Pancreas (tissue), 10 donors: ENCODE measurements at regions not wholly inside any gene's neighbourhood (a gene's known extent, or its start where the extent isn't known, plus 50 kb on each side); places are given as distances from the start of the nearest gene placed in this dataset.

Source experiments
- ATAC-seq, 4 donors: fragments of 200-7000 bp; cut with Tn5 transposase; one replicate each; pipeline versions ENCODE4 v1.8.0 to v1.9.1; 2020; ENCODE audit warnings: mild to moderate bottlenecking in 4 of 4, moderate library complexity in 4 of 4
- DNase-seq, 6 donors: peaks; one replicate each; pipeline ENCODE4 v3.0.0-alpha.2; 2020
- FAIRE-seq: peaks from 2 replicates; lab custom pipeline; 2012; peaks lifted over from hg19 to GRCh38; lab: Jason Lieb, UNC
- H3K27ac ChIP-seq, 4 donors: fragments of 200-600 bp; sonication (generic); 1 replicate in 3 of 4; 2 replicates in 1 of 4; pipeline versions ENCODE4 v1.5.0 to v1.8.0; 2020
- H3K27me3 ChIP-seq, 4 donors: fragments of 200-600 bp; one replicate each; pipeline ENCODE4 v1.8.0; 2021
- H3K36me3 ChIP-seq, 3 donors: fragments of 200-600 bp; sonication (generic) in 1 of 3; one replicate each; pipeline versions ENCODE4 v1.5.0 to v1.8.0; 2020 to 2021
- H3K4me1 ChIP-seq, 3 donors: fragments of 200-600 bp; one replicate each; pipeline ENCODE4 v1.8.0; 2021
- H3K4me3 ChIP-seq, 4 donors: fragments of 200-600 bp; sonication (generic) in 2 of 4; one replicate each; pipeline versions ENCODE4 v1.5.0 to v1.8.0; 2020 to 2021
- H3K9me3 ChIP-seq, 4 donors: fragments of 200-600 bp; one replicate each; pipeline ENCODE4 v1.8.0; 2021
- WGBS, 2 donors: extraction: QIAGEN DNeasy Blood & Tissue Kit; methylation state at CpG; one replicate each; pipeline ENCODE4 v1.1.7; 2013; 5-methylcytosine and 5-hydroxymethylcytosine counted together
- intact Hi-C, 3 donors: fragments of 100-400 bp; cut with DNase I; formaldehyde crosslinking; loops; one replicate each; pipeline versions ENCODE4 v1.11.1 to v1.14.2; 2022
- TF ChIP-seq, protein P1 (sequence below), 4 donors: fragments of 200-600 bp; sonication (generic) in 3 of 4; IDR thresholded peaks; one replicate each; pipeline versions ENCODE4 v1.5.0 to v1.8.0; 2021; ENCODE audit warnings: antibody characterized with exemption in 4 of 4
- donor health status: healthy with polysubstance abuse.
- donor health status: DM: no; HTN: no; CAD: no; lungs with moderate emphysema.
- donor health status: DM: no; HTN: no; CAD: no.
- donor health status: control.
- donor health status: control.
- donor health status: Bipolar disorder and iron deficiency.
- donor health status: DM: yes; HTN: yes; CAD: no.
- donor health status: DM: no; HTN: no; CAD: no.
- donor health status: DM: no; HTN: no; CAD: no.
- donor health status: DM: yes; HTN: yes; CAD: no.

DNA sequence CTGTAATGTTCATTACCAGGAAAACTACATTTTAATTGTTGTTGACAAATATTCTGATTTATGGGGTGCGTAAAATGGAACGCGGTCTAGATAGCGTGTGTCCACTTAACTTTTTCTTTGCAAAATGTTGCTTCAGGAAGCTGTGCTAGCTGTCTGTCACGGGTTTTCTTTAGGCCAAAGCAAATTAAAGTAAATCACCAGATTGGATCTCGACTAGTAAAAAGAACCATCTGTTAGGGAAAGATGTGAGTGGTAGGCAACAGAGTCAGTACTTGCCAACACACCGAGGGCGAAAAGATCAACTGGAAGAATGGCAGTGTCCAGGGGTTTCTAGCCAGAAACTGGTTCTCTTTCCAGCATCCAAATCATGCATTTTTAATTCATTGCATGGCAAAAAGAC is 404.9 kb upstream of the TMPO start:
- ATAC-seq = no peak
- TF ChIP-seq, protein P1, sequence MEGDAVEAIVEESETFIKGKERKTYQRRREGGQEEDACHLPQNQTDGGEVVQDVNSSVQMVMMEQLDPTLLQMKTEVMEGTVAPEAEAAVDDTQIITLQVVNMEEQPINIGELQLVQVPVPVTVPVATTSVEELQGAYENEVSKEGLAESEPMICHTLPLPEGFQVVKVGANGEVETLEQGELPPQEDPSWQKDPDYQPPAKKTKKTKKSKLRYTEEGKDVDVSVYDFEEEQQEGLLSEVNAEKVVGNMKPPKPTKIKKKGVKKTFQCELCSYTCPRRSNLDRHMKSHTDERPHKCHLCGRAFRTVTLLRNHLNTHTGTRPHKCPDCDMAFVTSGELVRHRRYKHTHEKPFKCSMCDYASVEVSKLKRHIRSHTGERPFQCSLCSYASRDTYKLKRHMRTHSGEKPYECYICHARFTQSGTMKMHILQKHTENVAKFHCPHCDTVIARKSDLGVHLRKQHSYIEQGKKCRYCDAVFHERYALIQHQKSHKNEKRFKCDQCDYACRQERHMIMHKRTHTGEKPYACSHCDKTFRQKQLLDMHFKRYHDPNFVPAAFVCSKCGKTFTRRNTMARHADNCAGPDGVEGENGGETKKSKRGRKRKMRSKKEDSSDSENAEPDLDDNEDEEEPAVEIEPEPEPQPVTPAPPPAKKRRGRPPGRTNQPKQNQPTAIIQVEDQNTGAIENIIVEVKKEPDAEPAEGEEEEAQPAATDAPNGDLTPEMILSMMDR (IDR thresholded peaks at IDR 0.05) = no peak
- Histone ChIP-seq H3K27me3 (no peaks in the 10 kb centered on the region), H3K36me3 (no peaks in the 10 kb centered on the region), H3K4me3 (no peak overlapping the region), H3K4me1 (no peaks in the 10 kb centered on the region), H3K27ac (no peak overlapping the region), H3K9me3 (no peaks in the 10 kb centered on the region)
- intact Hi-C loops = no loop called here
- no peak for DNase-seq
- 77 to 84% methylated on average over 8 of the region's 8 CpGs for WGBS, 2 donors
- no peak for FAIRE-seq

DNA sequence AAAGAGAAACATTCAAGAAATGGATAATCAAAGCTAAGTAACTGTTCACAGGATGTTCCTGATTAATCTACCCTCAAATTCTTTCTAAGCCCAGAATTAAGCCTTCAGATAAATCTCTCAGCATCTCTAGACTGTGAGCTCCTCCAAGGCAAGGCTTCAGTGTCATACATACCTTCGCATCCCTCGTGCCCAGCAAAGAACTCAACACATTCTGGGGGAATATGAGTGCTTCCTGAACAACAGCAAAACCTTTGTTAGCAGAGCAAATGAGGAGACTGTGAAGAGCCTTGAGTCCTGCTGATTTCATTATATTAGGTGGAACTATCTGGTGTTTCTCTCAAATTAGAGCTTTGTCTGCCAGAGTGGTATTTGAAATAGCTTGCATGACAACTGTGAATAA is 401.8 kb upstream of the TMPO start:
- intact Hi-C loops = no loop called here
- Histone ChIP-seq H3K9me3 (no peaks in the 10 kb centered on the region), H3K27me3 (no peaks in the 10 kb centered on the region), H3K4me3 (no peak overlapping the region), H3K36me3 (no peaks in the 10 kb centered on the region), H3K4me1 (no peaks in the 10 kb centered on the region), H3K27ac (no peak overlapping the region)
- FAIRE-seq = no peak
- TF ChIP-seq, protein P1 (IDR thresholded peaks at IDR 0.05) = no peak
- 66 to 81% methylated on average over 2 of the region's 2 CpGs for WGBS, 2 donors
- DNase-seq = no peak
- no peak for ATAC-seq

DNA sequence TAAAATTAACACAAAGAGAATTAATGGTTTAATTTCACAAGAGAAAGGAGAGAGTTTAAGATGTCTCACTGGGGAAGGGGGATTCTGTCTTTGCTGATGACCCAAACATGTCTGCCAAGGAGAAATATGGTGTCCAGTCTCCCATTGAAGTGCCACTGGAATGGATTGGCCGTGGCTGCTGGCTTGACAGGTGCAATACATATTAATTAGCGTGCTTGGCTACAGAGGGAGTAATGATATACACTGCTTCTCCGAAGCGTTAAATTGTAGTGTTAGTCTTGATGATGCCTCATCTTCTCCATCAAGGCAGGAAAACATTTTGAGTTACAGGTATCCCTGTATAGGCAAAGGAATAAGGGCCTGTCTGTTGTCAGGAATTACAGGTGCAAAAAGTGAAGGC is 393.4 kb upstream of the TMPO start:
- ATAC-seq (no peak), FAIRE-seq (no peak), DNase-seq (no peak)
- TF ChIP-seq, protein P1 (IDR thresholded peaks at IDR 0.05) = no peak
- Histone ChIP-seq H3K4me1 (no peaks in the 10 kb centered on the region), H3K36me3 (no peaks in the 10 kb centered on the region), H3K4me3 (no peak overlapping the region), H3K27ac (no peak overlapping the region), H3K27me3 (no peaks in the 10 kb centered on the region), H3K9me3 (no peaks in the 10 kb centered on the region)
- intact Hi-C loops = no loop called here
- WGBS, 2 donors = 74 to 85% methylated on average over 4 of the region's 4 CpGs

DNA sequence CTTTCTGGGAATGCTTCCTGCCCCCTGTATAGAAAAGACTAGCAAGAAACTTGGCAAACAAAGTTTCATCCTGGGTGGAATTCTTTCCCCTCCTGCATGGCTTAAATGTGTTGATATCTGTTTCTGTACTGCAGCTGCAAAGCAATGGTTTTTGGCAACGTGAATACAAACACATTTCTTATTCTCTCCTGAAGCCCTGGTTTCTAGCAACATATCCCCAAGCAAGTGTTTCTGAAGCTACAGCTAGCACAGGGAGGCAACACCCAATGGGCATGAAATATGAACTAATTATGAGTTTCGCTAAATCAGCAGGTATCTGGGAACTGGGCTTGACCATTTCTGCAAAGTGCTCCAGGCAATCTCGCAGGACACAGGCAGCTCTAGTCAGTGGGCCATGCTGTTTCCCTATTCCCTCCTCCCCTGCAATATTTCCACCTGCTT is 392.3 kb upstream of the TMPO start:
- intact Hi-C loops = no loop called here
- Histone ChIP-seq H3K4me3 (no peak overlapping the region), H3K27me3 (no peaks in the 10 kb centered on the region), H3K27ac (no peak overlapping the region), H3K36me3 (no peaks in the 10 kb centered on the region), H3K9me3 (no peaks in the 10 kb centered on the region), H3K4me1 (no peaks in the 10 kb centered on the region)
- no peak for DNase-seq
- TF ChIP-seq, protein P1 (IDR thresholded peaks at IDR 0.05) = no peak
- FAIRE-seq = no peak
- 45 to 47% methylated on average over 3 of the region's 3 CpGs for WGBS, 2 donors
- peak in 2 of 4 donors; percentile 24 to 47 for ATAC-seq

DNA sequence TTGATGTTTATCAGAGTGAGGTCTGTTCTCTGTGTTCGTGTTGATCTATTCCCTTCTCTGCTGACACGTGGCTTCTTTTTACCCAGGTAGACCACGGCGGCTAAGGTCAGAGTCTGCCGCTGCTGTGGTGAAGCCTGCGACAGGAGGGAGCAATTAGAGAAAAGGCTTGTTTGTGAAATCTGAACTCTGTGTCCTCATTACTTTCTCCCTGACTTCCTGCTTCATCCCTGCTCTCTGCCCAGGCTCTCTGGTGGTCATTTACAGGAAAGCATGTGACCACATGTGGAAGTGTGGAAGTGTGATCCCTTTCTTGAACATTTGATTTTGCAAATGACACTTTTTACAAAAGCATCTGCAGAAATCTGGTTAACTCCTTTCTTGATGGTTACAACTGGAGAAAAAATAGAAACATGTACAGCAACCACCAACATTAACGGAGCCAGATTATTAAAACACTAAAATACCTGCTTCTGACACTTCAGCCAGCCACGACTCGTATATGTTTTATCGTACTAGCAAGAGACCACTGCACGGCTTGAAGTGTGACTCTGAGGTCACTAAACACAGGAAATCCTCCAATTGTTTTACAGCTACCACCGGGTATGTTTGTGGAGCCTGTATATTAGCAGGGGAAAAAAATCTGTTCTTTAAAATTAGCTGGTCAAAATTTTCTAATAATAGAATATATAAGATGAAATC is 388.6 kb upstream of the TMPO start:
- WGBS, 2 donors = 33 to 38% methylated on average over 12 of the region's 12 CpGs
- no peaks in the 10 kb centered on the region for H3K27me3 ChIP-seq
- no peaks in the 10 kb centered on the region for H3K4me1 ChIP-seq
- intact Hi-C loops = no loop called here
- no peaks in the 10 kb centered on the region for H3K9me3 ChIP-seq
- TF ChIP-seq, protein P1 (IDR thresholded peaks at IDR 0.05) = no peak
- ATAC-seq (peak in 3 of 4 donors; percentile 68 to 89 (median 86)), DNase-seq (peak in 2 of 6 donors; percentile 5 to 12), FAIRE-seq (no peak)
- no peak overlapping the region for H3K4me3 ChIP-seq
- peak overlapping the region in 2 of 4 donors; percentile 12 to 46 for H3K27ac ChIP-seq
- H3K36me3 ChIP-seq = no peaks in the 10 kb centered on the region
